ENCODE measurements at regions not wholly inside any gene's neighbourhood (a gene's known extent, or its start where the extent isn't known, plus 50 kb on each side); places are given as distances from the start of the nearest gene placed in this dataset.

DNA sequence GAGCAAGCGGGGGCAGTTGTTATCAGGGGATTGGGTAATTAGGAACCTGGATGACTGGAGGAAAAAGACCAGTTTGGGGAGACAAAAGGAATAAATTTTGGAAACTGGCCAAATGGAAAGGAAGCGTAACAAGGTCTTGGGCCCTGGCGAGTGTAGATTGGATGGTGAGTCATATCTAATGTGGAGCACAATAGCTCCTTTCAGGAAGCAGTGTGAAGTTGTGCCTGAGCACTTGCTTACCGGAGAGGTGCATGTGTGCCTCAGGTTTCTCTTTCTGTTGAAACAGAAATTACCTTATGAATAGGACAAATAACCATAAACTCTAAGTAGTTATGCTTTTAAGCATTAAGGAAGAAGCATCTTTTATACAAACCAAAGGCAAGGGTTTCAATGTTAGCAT is 176.4 kb downstream of the KIF4B start (continued):
- TF ChIP-seq FOXP1 (CRISPR knock-in tag; IDR thresholded peaks at IDR 0.05; ENCODE audit: borderline replicate concordance), result no peak

DNA sequence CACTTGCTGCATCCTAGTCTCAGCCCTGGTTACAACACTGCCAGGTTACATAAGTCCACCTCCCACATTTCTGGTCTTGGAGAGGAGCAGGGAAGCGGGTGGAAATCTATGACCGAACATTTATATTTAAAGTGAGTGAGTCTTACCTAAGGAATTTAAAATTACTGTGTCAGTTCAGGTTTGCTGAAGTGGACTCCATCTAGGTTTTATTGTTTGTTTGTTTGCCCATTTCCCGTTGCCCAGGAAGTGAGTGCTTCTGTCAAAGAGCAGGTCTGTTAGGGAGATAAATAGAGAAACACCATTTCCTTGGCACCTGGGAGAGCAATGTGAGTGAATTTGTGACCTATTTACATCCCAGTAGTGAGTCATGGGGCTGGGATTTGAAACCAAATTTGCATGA is 179.5 kb downstream of the KIF4B start:
- DNase-seq (ENCODE audit: low spot score), result no peak
- ATAC-seq, result peak; percentile 41
- ChIA-PET POLR2A (no interaction called here), CTCF (no interaction called here)
- H3K27me3 Mint-ChIP-seq (ENCODE audit: low read depth), result no peaks in the 10 kb centered on the region
- H3K4me3 Mint-ChIP-seq, result no peak overlapping the region
- TF ChIP-seq GRHL2 (CRISPR knock-in tag; IDR thresholded peaks at IDR 0.05; ENCODE audit: insufficient replicate concordance, severe bottlenecking) (no peak), ZNF232 (CRISPR knock-in tag; IDR thresholded peaks at IDR 0.05) (no peak)
- TF ChIP-seq, protein P1, sequence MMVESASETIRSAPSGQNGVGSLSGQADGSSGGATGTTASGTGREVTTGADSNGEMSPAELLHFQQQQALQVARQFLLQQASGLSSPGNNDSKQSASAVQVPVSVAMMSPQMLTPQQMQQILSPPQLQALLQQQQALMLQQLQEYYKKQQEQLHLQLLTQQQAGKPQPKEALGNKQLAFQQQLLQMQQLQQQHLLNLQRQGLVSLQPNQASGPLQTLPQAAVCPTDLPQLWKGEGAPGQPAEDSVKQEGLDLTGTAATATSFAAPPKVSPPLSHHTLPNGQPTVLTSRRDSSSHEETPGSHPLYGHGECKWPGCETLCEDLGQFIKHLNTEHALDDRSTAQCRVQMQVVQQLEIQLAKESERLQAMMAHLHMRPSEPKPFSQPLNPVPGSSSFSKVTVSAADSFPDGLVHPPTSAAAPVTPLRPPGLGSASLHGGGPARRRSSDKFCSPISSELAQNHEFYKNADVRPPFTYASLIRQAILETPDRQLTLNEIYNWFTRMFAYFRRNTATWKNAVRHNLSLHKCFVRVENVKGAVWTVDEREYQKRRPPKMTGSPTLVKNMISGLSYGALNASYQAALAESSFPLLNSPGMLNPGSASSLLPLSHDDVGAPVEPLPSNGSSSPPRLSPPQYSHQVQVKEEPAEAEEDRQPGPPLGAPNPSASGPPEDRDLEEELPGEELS (CRISPR knock-in tag; IDR thresholded peaks at IDR 0.05), result peak; percentile 9; the same call in 1 of the 2 replicates
- TF ChIP-seq, protein P2, sequence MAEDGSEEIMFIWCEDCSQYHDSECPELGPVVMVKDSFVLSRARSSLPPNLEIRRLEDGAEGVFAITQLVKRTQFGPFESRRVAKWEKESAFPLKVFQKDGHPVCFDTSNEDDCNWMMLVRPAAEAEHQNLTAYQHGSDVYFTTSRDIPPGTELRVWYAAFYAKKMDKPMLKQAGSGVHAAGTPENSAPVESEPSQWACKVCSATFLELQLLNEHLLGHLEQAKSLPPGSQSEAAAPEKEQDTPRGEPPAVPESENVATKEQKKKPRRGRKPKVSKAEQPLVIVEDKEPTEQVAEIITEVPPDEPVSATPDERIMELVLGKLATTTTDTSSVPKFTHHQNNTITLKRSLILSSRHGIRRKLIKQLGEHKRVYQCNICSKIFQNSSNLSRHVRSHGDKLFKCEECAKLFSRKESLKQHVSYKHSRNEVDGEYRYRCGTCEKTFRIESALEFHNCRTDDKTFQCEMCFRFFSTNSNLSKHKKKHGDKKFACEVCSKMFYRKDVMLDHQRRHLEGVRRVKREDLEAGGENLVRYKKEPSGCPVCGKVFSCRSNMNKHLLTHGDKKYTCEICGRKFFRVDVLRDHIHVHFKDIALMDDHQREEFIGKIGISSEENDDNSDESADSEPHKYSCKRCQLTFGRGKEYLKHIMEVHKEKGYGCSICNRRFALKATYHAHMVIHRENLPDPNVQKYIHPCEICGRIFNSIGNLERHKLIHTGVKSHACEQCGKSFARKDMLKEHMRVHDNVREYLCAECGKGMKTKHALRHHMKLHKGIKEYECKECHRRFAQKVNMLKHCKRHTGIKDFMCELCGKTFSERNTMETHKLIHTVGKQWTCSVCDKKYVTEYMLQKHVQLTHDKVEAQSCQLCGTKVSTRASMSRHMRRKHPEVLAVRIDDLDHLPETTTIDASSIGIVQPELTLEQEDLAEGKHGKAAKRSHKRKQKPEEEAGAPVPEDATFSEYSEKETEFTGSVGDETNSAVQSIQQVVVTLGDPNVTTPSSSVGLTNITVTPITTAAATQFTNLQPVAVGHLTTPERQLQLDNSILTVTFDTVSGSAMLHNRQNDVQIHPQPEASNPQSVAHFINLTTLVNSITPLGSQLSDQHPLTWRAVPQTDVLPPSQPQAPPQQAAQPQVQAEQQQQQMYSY (CRISPR knock-in tag; IDR thresholded peaks at IDR 0.05), result no peak
- H3K36me3 Mint-ChIP-seq, result peaks cover 3% of the 10 kb centered on the region; the same call in 1 of the 2 replicates
- peaks cover 30% of the 10 kb centered on the region for H3K4me1 Mint-ChIP-seq
- peak overlapping the region; percentile 90 for H3K27ac Mint-ChIP-seq
- peaks cover 17% of the 10 kb centered on the region for H3K9me3 Mint-ChIP-seq

DNA sequence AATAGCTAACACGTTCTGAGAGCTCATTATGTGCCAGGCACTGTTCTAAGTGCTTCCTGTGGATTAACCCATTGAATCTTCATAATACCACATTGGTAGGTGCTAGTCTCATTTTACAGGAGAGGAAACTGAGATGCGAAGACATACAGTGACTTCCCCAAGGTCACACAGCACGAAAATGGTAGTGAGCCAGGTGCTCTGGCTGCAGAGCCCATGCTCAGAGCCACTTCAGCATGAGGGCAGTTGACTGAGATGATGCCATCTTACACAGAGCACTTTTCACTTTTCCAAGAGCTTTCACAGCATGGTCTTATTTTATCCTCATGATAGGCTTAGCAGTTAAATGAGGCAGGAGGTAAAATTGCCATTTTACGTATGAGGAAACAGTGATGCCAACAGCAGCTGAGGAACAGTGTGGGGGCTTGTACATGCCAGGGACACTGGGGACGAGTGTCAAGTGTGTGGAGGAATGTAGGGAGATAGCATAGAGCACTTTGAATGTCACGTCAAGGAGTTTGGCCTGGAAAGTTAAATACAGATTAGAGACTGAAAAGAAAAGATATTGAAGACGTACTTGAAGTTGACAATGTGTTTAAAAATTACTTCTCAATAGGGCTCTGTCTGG is 180.0 kb downstream of the KIF4B start:
- Mint-ChIP-seq H3K36me3 (peaks cover 5% of the 10 kb centered on the region; the same call in 1 of the 2 replicates), H3K9me3 (peaks cover 14% of the 10 kb centered on the region), H3K27ac (no peak overlapping the region; the same call in 1 of the 2 replicates), H3K4me1 (peaks cover 30% of the 10 kb centered on the region), H3K4me3 (no peak overlapping the region), H3K27me3 (ENCODE audit: low read depth) (no peaks in the 10 kb centered on the region)
- CTCF ChIA-PET, result no interaction called here
- ATAC-seq, result no peak
- DNase-seq (ENCODE audit: low spot score), result no peak
- POLR2A ChIA-PET, result no interaction called here
- TF ChIP-seq, protein P3, sequence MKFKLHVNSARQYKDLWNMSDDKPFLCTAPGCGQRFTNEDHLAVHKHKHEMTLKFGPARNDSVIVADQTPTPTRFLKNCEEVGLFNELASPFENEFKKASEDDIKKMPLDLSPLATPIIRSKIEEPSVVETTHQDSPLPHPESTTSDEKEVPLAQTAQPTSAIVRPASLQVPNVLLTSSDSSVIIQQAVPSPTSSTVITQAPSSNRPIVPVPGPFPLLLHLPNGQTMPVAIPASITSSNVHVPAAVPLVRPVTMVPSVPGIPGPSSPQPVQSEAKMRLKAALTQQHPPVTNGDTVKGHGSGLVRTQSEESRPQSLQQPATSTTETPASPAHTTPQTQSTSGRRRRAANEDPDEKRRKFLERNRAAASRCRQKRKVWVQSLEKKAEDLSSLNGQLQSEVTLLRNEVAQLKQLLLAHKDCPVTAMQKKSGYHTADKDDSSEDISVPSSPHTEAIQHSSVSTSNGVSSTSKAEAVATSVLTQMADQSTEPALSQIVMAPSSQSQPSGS (CRISPR knock-in tag; IDR thresholded peaks at IDR 0.05; ENCODE audit: borderline replicate concordance, low read depth), result no peak
- no peak for TF ChIP-seq PRRX2 (CRISPR knock-in tag; IDR thresholded peaks at IDR 0.05)
- TF ChIP-seq MYBL2 (CRISPR knock-in tag; IDR thresholded peaks at IDR 0.05), result no peak
- no peak for TF ChIP-seq MXD4 (CRISPR knock-in tag; IDR thresholded peaks at IDR 0.05; ENCODE audit: borderline replicate concordance)
- no peak for TF ChIP-seq ZNF138 (CRISPR knock-in tag; conservative IDR thresholded peaks at IDR 0.05)
- no peak for TF ChIP-seq TEAD1 (CRISPR knock-in tag; IDR thresholded peaks at IDR 0.05)
- TF ChIP-seq, protein P4, sequence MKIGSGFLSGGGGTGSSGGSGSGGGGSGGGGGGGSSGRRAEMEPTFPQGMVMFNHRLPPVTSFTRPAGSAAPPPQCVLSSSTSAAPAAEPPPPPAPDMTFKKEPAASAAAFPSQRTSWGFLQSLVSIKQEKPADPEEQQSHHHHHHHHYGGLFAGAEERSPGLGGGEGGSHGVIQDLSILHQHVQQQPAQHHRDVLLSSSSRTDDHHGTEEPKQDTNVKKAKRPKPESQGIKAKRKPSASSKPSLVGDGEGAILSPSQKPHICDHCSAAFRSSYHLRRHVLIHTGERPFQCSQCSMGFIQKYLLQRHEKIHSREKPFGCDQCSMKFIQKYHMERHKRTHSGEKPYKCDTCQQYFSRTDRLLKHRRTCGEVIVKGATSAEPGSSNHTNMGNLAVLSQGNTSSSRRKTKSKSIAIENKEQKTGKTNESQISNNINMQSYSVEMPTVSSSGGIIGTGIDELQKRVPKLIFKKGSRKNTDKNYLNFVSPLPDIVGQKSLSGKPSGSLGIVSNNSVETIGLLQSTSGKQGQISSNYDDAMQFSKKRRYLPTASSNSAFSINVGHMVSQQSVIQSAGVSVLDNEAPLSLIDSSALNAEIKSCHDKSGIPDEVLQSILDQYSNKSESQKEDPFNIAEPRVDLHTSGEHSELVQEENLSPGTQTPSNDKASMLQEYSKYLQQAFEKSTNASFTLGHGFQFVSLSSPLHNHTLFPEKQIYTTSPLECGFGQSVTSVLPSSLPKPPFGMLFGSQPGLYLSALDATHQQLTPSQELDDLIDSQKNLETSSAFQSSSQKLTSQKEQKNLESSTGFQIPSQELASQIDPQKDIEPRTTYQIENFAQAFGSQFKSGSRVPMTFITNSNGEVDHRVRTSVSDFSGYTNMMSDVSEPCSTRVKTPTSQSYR (CRISPR knock-in tag; IDR thresholded peaks at IDR 0.05), result no peak
- TF ChIP-seq ATF1 (CRISPR knock-in tag; IDR thresholded peaks at IDR 0.05), result no peak
- TF ChIP-seq, protein P5, sequence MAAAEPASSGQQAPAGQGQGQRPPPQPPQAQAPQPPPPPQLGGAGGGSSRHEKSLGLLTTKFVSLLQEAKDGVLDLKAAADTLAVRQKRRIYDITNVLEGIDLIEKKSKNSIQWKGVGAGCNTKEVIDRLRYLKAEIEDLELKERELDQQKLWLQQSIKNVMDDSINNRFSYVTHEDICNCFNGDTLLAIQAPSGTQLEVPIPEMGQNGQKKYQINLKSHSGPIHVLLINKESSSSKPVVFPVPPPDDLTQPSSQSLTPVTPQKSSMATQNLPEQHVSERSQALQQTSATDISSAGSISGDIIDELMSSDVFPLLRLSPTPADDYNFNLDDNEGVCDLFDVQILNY (CRISPR knock-in tag; IDR thresholded peaks at IDR 0.05), result no peak
- TF ChIP-seq, protein P6, sequence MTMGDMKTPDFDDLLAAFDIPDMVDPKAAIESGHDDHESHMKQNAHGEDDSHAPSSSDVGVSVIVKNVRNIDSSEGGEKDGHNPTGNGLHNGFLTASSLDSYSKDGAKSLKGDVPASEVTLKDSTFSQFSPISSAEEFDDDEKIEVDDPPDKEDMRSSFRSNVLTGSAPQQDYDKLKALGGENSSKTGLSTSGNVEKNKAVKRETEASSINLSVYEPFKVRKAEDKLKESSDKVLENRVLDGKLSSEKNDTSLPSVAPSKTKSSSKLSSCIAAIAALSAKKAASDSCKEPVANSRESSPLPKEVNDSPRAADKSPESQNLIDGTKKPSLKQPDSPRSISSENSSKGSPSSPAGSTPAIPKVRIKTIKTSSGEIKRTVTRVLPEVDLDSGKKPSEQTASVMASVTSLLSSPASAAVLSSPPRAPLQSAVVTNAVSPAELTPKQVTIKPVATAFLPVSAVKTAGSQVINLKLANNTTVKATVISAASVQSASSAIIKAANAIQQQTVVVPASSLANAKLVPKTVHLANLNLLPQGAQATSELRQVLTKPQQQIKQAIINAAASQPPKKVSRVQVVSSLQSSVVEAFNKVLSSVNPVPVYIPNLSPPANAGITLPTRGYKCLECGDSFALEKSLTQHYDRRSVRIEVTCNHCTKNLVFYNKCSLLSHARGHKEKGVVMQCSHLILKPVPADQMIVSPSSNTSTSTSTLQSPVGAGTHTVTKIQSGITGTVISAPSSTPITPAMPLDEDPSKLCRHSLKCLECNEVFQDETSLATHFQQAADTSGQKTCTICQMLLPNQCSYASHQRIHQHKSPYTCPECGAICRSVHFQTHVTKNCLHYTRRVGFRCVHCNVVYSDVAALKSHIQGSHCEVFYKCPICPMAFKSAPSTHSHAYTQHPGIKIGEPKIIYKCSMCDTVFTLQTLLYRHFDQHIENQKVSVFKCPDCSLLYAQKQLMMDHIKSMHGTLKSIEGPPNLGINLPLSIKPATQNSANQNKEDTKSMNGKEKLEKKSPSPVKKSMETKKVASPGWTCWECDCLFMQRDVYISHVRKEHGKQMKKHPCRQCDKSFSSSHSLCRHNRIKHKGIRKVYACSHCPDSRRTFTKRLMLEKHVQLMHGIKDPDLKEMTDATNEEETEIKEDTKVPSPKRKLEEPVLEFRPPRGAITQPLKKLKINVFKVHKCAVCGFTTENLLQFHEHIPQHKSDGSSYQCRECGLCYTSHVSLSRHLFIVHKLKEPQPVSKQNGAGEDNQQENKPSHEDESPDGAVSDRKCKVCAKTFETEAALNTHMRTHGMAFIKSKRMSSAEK (CRISPR knock-in tag; IDR thresholded peaks at IDR 0.05; ENCODE audit: borderline replicate concordance), result no peak
- TF ChIP-seq, protein P7, sequence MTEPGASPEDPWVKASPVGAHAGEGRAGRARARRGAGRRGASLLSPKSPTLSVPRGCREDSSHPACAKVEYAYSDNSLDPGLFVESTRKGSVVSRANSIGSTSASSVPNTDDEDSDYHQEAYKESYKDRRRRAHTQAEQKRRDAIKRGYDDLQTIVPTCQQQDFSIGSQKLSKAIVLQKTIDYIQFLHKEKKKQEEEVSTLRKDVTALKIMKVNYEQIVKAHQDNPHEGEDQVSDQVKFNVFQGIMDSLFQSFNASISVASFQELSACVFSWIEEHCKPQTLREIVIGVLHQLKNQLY (CRISPR knock-in tag; IDR thresholded peaks at IDR 0.05), result no peak
